Skeletal muscle tissue (tissue), 3 donors: ENCODE measurements at regions not wholly inside any gene's neighbourhood (a gene's known extent, or its start where the extent isn't known, plus 50 kb on each side); places are given as distances from the start of the nearest gene placed in this dataset.
A peak's percentile ranks its signal among the peaks of the same experiment; 100 is the strongest.

Experiments
- H3K27ac ChIP-seq: one replicate; pipeline ENCODE4 v1.7.0; 2013; ENCODE audit warnings: mild to moderate bottlenecking, low read depth, low read length, inconsistent platforms
- H3K27me3 ChIP-seq, 3 donors: one replicate each; pipeline ENCODE4 v1.7.0; 2013; ENCODE audit warnings: low read length in 3 of 3; ENCODE audit not compliant: control insufficient read depth in 3 of 3, insufficient read depth in 3 of 3
- H3K36me3 ChIP-seq, 3 donors: one replicate each; pipeline ENCODE4 v1.7.0; 2013; ENCODE audit warnings: low read length in 3 of 3; ENCODE audit not compliant: control insufficient read depth in 3 of 3, insufficient read depth in 3 of 3
- H3K4me1 ChIP-seq, 3 donors: one replicate each; pipeline ENCODE4 v1.7.0; 2013; ENCODE audit warnings: low read length in 3 of 3, mild to moderate bottlenecking in 3 of 3; ENCODE audit not compliant: control insufficient read depth in 3 of 3, insufficient read depth in 3 of 3
- H3K4me3 ChIP-seq, 3 donors: one replicate each; pipeline ENCODE4 v1.7.0; 2013; ENCODE audit warnings: low read length in 3 of 3
- H3K9ac ChIP-seq, 3 donors: one replicate each; pipeline ENCODE4 v1.7.0; 2013; ENCODE audit warnings: low read length in 3 of 3, mild to moderate bottlenecking in 3 of 3, moderate library complexity in 2 of 3, low read depth in 1 of 3
- H3K9me3 ChIP-seq, 3 donors: one replicate each; pipeline ENCODE4 v1.7.0; 2013; ENCODE audit warnings: low read length in 3 of 3; ENCODE audit not compliant: control insufficient read depth in 3 of 3
- donor health status: Osteomylitis.

DNA sequence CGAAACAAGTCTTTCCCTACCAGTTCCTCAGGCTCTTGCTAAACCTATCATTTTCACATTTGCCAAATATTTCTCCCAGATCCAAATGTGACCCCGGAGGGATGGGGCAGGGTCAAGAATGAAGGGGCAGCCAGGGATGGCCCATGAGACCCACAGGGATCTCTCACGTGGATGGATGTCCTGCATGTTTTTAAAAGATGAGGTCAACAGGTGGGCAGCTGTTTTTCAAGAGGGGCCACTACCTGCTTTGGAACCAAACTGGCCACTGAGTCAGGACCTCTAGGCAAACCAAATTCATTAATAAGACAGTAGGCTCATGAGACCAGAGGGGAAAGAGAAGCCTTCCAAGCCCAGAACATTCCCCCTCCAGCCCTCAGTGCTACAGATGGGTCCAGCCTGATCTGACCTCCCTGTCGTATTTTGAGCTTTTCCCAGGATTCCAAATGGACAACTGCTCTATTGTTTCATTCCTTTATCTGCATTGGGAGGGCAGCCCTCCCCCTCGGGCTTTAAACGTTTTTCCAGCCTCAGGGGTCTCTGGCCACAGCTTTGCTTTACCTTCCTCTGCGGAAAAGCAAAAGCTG lies 252.5 kb upstream of the IRF2BP2 start:
- H3K9ac ChIP-seq, result peak overlapping the region in 2 of 3 donors; percentile 66 to 71
- peaks cover 0 to 2% (median 0%) of the 10 kb centered on the region in 3 donors for H3K9me3 ChIP-seq
- peaks cover 23 to 33% (median 29%) of the 10 kb centered on the region in 3 donors for H3K4me1 ChIP-seq
- H3K27me3 ChIP-seq, result no peaks in the 10 kb centered on the region
- H3K36me3 ChIP-seq, result no peaks in the 10 kb centered on the region
- H3K27ac ChIP-seq, result peak overlapping the region; percentile 67
- H3K4me3 ChIP-seq, result peak overlapping the region in 2 of 3 donors; percentile 27 to 49

DNA sequence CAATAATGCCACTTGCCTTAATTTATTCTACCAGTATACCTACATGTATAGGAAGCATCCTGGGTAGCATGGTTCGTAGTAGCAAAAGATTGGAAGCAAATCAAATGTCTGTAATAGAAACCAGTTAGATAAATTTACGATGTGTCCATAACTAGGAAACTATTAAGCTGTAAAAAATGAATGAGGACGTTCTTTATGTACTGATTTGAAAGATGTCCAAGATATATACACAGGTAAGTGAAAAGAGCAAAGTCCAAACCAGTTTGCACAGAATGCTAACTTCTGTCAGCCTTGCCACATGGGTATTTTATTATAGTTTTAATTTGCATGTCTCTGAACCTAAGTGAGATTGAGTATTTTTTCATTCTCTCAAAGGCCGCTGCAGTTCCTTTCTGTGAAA lies 251.8 kb upstream of the IRF2BP2 start:
- H3K36me3 ChIP-seq, result no peaks in the 10 kb centered on the region
- H3K27ac ChIP-seq, result no peak overlapping the region
- peaks cover 0 to 2% (median 0%) of the 10 kb centered on the region in 3 donors for H3K9me3 ChIP-seq
- H3K4me3 ChIP-seq, result no peak overlapping the region
- H3K9ac ChIP-seq, result no peak overlapping the region
- H3K4me1 ChIP-seq, result peaks cover 22 to 29% (median 24%) of the 10 kb centered on the region in 3 donors
- no peaks in the 10 kb centered on the region for H3K27me3 ChIP-seq

DNA sequence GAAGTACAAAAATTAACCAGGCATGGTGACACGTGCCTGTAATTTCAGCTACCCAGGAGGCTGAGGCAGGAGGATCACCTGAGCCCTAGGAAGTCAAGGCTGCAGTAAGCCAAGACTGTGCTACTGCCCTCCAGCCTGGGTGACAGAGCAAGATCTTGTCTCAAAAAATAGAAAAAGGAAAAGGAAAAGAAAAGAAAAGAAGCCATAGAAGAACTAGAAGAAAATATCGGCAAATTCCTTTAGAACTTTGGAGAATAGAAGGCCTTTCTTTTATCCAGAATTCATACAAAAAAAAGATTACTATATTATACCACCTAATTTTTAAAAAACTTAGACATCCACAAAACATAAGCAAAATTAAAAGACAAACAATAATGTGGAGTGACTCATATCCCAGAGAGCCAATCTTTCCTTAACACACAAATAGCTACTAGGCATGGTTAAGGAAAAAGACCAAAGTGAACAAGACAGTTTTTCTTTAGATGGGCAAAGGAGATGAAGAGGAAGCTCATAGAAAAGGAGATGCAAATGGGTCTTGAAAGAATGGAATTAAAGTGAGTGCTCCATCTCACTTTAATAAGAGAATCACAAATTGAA lies 251.1 kb upstream of the IRF2BP2 start:
- no peak overlapping the region for H3K27ac ChIP-seq
- H3K36me3 ChIP-seq, result no peaks in the 10 kb centered on the region
- H3K4me3 ChIP-seq, result no peak overlapping the region
- H3K4me1 ChIP-seq, result peaks cover 19 to 22% (median 20%) of the 10 kb centered on the region in 3 donors
- H3K9ac ChIP-seq, result no peak overlapping the region
- H3K9me3 ChIP-seq, result peaks cover 0 to 2% (median 0%) of the 10 kb centered on the region in 3 donors
- H3K27me3 ChIP-seq, result no peaks in the 10 kb centered on the region

DNA sequence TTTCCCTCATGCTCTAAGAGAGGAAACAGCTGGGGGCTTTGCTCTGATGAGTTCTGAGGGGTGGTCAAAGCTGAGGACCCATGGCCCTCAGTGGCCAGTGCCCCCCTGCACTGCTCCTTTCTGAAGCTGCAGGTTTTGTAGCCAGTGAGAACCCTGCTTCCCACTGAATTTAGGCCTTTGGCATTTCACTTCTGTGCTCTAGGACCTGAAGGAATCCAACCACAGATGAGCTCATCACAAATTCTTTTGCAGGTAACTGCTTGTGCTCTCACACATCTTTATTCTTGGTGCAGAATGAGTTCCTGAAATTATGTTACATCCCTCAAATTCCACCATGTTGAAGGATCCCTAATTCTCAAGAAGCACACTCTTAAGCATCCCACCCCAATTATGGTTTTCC lies 248.7 kb upstream of the IRF2BP2 start:
- H3K27ac ChIP-seq, result no peak overlapping the region
- peaks cover 15 to 20% (median 15%) of the 10 kb centered on the region in 3 donors for H3K4me1 ChIP-seq
- H3K27me3 ChIP-seq, result no peaks in the 10 kb centered on the region
- H3K9me3 ChIP-seq, result no peaks in the 10 kb centered on the region
- no peaks in the 10 kb centered on the region for H3K36me3 ChIP-seq
- H3K9ac ChIP-seq, result no peak overlapping the region
- no peak overlapping the region for H3K4me3 ChIP-seq

DNA sequence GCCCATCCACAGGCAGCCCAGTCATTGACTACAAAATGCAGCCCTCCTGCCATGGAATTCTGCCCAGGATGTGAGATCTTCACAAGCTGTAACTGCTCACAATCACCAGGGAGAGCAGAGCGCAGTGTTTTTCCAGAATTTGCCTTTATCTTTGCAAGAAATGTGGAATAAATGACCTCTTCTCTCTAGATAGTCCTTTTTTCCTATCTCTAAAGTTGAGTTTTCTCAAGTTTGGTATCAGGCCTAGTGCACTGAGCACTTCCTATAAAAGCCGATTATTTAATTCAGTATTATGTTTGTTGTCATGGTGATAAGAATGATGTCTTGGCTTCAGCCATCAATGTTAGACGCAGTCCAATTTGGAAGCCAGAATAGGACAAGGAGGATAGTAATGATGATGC lies 246.9 kb upstream of the IRF2BP2 start:
- H3K9me3 ChIP-seq, result no peaks in the 10 kb centered on the region
- no peak overlapping the region for H3K4me3 ChIP-seq
- no peaks in the 10 kb centered on the region for H3K27me3 ChIP-seq
- peaks cover 0 to 6% (median 0%) of the 10 kb centered on the region in 3 donors for H3K4me1 ChIP-seq
- H3K36me3 ChIP-seq, result no peaks in the 10 kb centered on the region
- H3K27ac ChIP-seq, result peak overlapping the region; percentile 54
- H3K9ac ChIP-seq, result no peak overlapping the region

DNA sequence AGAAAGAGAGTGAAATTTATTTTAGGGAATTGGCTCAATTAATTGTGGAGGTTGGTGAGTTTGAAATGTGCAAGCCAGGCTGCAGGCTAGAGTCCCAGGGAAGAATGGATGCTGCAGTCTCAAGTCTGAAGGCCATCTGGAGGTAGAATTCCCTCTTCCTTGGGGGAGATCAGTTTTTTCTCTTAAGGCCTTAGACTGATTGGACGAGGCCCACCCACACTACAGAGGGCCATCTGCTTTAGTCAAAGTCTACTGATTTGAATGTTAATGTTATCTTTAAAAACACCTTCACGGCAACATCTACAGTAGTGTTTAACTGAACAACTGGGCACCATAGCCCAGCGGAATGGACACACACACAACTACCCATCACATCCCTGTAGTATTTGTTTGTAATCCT lies 245.9 kb upstream of the IRF2BP2 start:
- no peak overlapping the region for H3K27ac ChIP-seq
- H3K4me1 ChIP-seq, result peaks cover 0 to 6% (median 0%) of the 10 kb centered on the region in 3 donors
- no peak overlapping the region for H3K9ac ChIP-seq
- no peaks in the 10 kb centered on the region for H3K9me3 ChIP-seq
- H3K36me3 ChIP-seq, result no peaks in the 10 kb centered on the region
- no peaks in the 10 kb centered on the region for H3K27me3 ChIP-seq
- H3K4me3 ChIP-seq, result no peak overlapping the region

DNA sequence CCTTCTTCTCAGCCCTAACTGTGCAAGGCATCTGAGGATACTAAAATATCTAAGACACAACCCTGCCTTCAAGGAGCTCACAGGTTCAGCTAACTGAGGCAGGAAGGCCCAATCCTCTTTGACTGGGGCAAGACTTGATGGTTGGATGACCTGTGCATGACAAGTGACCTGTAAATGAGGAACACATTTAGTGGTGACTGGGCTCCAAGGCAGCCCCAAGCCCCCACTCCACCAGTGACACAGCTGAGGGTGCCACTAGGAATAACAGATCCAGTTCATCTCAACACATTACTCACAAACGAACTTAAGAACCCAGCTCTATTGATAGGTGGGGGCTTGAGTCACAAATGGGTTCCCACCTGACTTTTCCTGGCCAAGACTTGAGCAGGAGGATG lies 244.7 kb upstream of the IRF2BP2 start:
- no peaks in the 10 kb centered on the region for H3K9me3 ChIP-seq
- no peak overlapping the region for H3K27ac ChIP-seq
- H3K36me3 ChIP-seq, result no peaks in the 10 kb centered on the region
- no peak overlapping the region for H3K9ac ChIP-seq
- H3K27me3 ChIP-seq, result no peaks in the 10 kb centered on the region
- H3K4me1 ChIP-seq, result peaks cover 0 to 6% (median 0%) of the 10 kb centered on the region in 3 donors
- no peak overlapping the region for H3K4me3 ChIP-seq

DNA sequence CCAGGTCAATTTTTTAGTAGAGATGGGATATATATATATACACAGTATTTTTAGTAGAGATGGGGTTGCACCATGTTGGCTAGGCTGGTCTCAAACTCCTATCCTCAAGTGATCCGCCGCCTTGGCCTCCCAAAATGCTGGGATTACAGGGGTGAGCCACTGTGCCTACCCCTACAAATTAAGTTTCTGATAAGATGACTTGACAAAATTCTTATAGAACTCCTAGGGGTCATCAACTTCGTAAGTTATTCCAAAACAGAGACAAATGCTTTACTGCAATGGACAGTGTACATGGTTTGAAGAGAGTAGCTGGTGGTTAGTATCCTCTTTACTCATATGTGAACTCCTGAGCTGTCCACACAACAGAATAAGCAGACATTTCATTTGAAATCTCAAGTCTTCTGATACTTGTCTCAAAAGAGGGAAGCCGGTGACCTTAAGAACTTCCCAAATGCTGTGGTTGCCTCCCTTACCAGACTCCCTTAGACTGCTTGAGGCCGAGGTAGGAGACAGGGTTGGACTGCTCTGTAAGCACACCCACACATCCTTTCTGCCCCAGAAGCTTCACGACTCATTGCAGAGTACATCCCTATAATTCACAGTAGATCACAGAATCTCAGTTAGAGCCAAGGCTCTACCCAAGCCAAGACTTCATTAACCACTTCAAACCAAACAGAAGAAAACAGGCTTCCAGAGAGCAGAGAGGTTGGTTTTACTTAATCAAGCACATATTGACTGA lies 244.1 kb upstream of the IRF2BP2 start:
- no peak overlapping the region for H3K9ac ChIP-seq
- H3K4me1 ChIP-seq, result peaks cover 0 to 6% (median 0%) of the 10 kb centered on the region in 3 donors
- H3K27ac ChIP-seq, result no peak overlapping the region
- H3K9me3 ChIP-seq, result no peaks in the 10 kb centered on the region
- H3K27me3 ChIP-seq, result no peaks in the 10 kb centered on the region
- no peaks in the 10 kb centered on the region for H3K36me3 ChIP-seq
- H3K4me3 ChIP-seq, result no peak overlapping the region

DNA sequence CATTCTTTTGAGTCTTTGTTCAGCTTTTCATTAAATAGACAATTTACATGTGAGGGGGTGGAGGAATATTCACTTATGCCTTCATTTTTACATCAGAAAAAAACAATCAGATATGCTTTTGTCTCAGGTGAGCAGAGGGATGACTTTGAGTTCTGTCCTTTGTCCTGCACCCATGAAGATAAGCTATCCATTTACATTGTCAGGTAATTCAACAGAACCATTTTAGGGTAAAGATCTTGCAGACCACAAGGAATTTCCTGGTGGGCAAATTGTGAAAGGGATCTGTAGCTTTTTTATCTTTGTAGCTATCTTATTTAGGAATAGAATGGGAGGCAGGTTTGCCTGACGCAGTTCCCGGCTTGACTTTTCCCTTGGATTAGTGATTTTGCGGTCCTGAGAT lies 242.7 kb upstream of the IRF2BP2 start:
- Histone ChIP-seq H3K27ac (no peak overlapping the region), H3K36me3 (no peaks in the 10 kb centered on the region), H3K9me3 (no peaks in the 10 kb centered on the region), H3K9ac (no peak overlapping the region), H3K4me3 (no peak overlapping the region), H3K4me1 (peaks cover 0 to 6% (median 0%) of the 10 kb centered on the region in 3 donors), H3K27me3 (no peaks in the 10 kb centered on the region)
